GM19035 (cell line): ENCODE measurements at regions not wholly inside any gene's neighbourhood (a gene's known extent, or its start where the extent isn't known, plus 50 kb on each side); places are given as distances from the start of the nearest gene placed in this dataset.
"Not testable (repeated sequence)": the region's sequence is repeated elsewhere in the genome, so short reads cannot be mapped to it uniquely, and the experiment has no call there.

Experiments used
- ATAC-seq: cut with Tn5 transposase; IDR thresholded peaks from one replicate; pipeline ENCODE4 v1.9.1; 2021; ENCODE audit not compliant: unreplicated experiment

DNA sequence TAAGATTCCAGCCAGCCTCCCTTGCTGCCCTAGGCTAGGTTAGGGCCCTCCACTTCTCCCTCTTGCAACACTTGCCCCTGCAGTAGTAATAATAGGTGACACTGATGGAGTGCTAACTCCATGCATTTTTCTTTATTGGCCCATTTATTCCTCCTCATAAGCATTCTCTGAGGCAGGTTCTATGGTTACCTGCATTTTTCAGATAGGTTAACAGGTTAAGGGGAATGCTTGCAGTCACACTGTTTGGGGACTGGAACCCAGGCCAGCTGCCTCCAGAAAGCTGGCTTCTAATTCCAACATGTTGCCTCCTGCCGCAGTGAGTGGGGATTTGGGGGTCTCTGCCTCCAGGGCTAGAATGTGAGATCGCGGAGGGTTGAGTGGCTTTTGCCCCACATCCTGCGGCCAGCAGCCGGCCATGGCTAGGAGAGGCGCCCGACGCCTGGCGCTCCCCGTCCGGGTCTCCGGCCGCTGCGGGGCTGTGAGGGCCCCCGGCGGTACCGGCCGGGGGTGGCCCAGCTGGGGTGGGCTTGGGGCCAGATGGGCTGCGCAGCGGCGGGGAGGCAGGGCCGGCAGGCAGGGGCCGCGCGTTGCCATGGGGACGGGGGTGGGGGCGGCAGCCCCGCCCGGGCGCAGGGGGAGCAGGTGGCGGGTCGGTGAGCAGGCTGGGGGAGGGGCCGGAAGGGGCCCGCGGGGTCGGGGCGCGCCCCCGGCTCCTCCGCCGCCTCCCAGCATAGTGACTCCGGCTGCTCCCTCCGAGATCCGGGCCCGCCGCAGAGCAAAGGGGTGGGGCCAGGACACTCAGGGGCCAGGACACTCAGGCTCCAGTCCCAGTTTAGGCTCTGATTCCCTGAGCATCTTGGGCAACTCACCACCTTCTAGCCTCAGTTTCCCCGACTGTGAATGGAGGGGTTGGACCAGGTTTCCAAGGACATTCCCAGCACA, 68.4 kb upstream of the SSBP3 start:
- no peak for ATAC-seq

GRCh38 chr1:54471588-54471987, 65.4 kb upstream of the SSBP3 start:
- ATAC-seq: no peak

DNA sequence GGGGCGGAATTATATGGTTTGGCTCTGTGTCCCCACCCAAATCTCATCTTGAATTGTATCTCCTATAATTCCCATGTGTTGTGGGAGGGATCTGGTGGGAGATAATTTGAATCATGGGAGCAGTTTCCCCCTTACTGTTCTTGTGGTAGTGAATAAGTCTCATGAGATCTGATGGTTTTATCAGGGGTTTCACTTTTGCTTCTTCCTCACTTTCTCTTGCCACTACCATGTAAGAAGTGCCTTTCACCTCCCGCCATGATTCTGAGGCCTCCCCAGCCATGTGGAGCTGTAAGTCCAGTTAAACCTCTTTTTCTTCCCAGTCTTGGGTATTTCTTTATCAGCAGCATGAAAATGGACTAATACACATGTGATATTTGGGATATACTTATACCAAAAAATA, 63.2 kb upstream of the SSBP3 start:
- ATAC-seq: not testable (repeated sequence)

GRCh38 chr1:54468288-54469084, 62.3 kb upstream of the SSBP3 start:
- ATAC-seq: not testable (repeated sequence)

- no peak for ATAC-seq
Measured at GRCh38 chr1:54465351-54465811, 59.2 kb upstream of the SSBP3 start.

DNA sequence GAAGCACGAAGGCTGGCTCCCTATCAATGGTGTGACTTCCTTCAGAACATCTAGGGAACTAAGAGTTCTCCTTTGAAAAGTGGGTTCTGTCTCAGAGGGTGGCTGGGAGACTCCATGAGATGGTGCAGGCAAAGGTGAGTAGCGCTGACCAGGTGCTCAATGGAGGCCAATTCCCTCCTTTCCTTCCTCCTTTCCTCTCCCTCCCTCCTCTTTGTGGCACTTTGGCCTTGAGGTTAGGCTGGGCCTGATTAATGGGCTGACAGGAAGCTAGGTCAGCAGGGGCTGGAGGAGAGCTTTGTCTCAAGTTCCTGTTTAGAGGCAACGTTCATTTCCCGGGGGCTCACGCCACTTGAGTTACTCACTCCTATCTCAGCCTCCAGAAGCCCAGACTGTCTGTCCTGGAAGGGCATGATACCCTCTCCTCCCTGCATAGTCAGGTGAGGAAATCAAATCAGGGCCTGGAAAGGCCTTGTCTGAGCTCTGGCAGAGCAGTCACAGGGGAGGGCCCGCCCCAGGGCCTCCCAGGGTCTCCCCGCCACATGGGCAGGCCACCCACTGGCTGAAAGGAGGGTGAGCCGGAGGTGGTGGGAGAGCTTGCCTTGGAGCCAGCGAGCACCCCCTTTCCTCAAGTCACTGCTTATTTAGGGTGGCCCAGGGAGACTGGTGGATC, 58.4 kb upstream of the SSBP3 start:
- no peak for ATAC-seq

DNA sequence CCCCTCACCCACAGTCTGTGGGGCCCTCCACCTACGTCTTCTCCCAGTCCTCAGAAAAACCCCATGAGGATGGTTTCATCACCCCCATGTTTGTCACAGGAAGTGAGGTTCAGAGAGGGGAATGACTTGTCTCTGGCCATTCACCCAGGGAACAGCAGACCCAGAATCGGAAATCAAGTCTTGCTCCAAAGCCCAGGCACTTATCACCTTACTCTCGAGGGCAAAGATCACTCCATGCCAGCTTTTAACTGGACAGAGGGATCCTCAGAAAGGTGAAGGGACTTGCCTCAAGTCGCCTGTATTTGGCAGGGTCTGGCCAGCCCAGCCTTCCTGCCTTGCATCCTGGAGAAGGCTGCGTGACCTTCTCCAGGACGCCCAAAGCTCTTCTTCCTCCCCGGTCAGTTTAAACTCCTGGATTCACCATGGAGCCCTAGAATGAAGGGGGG, 57.9 kb upstream of the SSBP3 start:
- no peak for ATAC-seq

DNA sequence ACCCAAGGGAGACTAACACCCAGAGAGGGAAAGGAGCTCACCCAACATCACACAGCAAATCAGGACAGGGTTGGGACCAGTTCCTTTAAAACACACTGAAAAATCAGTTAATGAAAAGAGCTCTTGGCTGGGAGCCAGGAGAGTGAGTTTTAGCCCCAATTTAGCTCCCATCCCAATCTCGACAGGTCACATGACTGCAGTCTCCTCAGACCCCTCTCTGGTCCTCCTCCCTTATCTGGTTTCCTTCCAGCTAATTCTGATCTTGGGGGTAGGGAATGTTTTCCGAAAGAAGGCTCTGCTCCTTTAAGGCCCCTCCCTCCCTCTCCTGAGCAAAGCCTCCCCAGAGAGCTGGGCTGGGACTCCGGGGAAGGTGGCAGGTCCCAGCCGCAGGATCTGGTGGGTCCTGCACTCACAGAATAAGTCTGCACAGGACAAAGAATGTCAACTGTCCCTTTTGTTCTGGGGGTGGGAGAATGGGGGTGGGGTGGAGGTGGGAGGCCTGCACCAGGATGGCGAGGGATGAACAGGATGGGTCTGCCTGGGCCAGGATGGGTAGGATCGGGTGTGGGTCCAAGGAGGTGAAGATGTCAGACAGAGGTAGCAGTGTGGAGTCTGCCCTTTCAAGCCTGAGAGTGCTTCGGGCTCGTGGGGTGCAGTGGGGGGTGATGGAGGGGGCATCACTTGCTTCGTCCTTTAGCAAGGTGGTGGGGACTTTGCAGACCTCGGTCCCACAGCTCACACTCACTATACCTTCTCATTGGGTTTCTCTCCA, 57.3 kb upstream of the SSBP3 start:
- no peak for ATAC-seq

DNA sequence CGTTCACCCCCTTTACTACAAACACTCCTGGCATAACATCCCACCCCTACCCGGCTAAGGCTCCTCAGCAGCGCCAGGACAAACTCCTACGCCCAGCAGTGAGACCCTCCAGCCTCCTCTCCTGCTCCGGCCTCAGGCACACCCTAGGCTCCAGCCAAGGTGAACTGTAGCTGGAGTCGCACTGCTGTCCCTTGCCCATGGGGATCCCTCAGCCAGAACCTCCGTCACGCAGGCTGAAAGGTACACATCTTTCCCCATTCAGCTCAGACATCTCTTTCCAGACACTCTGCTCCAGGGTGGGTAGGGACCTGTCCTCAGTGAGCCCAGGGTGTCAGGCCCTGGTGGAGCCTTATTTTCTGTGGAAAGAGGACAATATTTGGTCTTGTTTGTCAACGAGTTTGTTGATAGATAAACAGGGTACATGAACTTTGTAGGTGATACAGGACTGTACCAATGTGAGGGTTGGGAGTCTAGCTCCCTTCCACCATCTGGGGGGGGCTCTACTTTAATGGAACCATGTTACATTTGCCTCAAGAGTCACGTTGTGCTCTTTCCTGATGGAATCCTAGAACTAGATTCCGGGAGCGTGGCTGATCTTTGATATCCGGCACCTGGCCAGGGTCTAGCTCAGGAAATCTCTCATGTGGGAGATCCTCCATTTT, 56.5 kb upstream of the SSBP3 start:
- no peak for ATAC-seq

DNA sequence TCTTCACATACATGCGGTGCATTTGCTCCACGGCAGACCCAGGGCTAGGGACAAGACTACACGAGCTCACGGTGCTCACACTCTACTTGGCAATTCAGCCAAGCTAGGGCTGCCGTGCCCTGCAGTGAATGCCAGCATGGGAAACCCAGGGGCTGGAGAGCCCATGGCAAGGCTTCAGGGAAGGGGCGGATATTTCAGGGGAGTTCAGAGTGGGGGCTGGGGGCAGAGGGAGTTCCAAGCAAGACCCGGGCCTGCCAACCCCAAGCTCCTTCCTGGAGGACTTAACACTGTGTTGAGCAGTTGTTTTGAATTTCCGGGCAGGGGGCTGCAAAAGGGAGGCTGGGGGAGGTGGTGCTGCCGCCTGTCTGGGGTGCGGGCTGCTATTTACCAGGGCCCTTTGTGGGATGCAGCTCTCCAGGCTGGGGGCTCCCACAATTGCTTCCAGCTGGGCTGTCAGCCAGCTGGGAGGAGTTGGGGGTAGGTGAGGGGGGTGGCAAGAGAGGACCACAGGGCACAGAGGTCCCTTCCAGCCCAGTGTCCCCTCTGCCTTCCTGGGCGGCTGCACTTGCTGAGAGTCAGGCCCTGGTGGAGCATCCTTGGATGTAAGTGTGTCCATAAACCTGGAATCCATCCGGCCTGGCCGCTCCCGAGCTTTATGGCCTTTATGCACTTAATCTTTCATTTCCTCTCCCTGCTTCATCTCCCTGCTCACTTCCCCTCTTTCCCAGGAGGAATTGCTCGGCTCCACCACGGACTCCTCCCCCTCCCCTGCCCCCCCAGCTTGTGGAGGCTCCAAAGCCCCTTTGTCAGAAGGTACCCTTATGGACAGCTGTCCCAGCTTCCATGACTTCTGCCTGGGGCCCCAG, 55.8 kb upstream of the SSBP3 start:
- no peak for ATAC-seq

- ATAC-seq: no peak
Measured at GRCh38 chr1:54460861-54461387, 54.7 kb upstream of the SSBP3 start.

DNA sequence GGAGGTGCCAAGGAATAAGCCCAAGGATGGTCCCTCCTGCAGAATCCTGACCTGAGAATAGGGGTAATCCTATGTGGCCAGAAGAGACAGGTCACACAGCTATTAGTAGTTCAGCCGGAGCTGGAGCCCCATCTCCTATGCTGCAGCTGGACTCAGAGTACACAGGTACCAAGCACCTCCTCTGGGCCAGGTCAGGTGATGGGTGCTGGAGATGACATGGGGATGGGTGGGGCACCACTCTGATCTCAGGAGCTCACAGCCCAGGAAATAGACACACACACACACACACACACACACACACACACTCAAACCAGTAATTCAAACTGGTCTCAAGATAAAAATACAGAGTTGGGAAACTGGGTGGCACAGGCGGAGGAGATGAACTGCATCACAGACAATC, 54.2 kb upstream of the SSBP3 start:
- ATAC-seq: no peak

DNA sequence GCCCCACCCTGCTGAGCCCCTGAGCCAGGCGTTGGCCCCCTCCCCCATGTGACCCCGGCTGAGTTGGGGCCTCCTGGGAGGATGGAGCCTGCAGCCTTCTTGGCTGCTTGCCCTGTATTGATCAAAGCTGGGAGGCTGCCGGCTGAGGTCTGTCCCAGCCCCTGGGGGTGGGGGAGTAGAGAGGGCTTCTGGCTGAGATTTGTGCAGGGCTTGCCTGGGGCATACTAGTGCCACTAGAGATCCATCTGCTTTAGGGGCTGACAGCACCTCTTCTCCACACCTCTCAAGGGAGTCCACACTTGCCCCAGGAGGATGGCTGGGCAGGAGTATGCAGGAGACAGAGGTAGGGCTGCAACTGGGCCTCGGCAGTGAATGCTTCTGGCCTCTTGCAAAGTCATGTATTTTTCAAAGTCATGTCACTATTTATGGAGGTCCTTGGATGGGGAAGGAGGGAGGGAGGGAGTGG, 53.6 kb upstream of the SSBP3 start:
- no peak for ATAC-seq

DNA sequence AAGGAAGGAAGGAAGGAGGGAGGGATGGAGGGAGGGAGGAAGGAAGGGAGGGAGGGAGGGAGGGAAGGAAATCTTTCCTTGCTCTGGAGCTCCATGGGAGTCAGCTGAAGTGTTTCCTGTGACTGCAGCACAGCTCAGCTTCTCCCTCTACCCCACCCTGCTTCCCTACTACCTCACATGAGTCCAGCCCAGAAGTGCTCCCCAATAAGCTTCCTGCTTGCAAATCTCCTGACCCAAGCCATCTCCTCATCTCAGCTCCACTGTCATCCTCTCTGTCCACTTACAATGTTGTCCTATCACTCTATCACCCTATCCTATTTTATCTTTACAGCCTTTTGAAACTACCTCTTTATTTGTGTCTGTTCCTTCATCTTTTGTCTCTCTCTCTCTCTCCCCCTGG, 52.9 kb upstream of the SSBP3 start:
- ATAC-seq: no peak

DNA sequence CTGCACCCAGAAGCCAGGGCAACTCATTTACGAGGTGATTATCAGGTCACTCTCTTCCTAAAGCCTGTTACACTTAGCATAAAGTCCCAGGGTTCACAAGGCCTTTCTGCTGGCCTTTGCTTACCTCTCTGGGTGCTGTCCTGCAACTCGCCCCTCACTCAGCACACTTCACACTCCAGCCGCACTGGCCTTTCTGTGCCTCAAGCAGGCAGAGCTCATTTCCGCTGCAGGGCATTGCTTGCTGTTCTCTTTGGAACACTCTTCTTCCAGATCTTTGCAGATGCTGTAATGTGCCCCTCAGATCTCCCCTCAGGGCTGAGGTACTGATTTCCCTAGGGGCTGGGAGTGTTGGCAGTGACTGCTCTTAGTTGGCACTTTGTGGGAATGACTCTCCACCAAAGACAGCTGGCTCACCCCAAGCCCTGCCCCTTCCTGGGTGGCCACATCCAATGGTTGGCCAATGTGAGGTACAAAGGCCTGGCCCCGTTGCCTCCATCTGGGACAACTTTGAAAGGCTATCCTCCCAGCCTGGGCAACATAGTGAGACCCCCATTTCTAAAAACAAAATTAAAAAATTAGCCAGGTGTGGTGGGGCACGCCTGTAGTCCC, 50.8 kb upstream of the SSBP3 start:
- no peak for ATAC-seq

GRCh38 chr1:54456361-54456760, 50.2 kb upstream of the SSBP3 start:
- no peak for ATAC-seq
